Gastrocnemius medialis (tissue), 4 donors: ENCODE measurements at regions not wholly inside any gene's neighbourhood (a gene's known extent, or its start where the extent isn't known, plus 50 kb on each side); places are given as distances from the start of the nearest gene placed in this dataset.
"Not testable (repeated sequence)": the region's sequence is repeated elsewhere in the genome, so short reads cannot be mapped to it uniquely, and the experiment has no call there.

Source experiments
- ATAC-seq, 2 donors: fragments of 150-250 bp; one replicate each; pipeline ENCODE4 v1.9.1; 2016
- DNase-seq, 2 donors: peaks; one replicate each; pipeline ENCODE4 v3.0.0-alpha.2; 2019
- H3K27ac ChIP-seq, 4 donors: fragments of 200-600 bp; sonication (generic); 1 replicate in 1 of 4; 2 replicates in 3 of 4; pipeline ENCODE4 v1.5.1; 2016 to 2018; ENCODE audit warnings: mild to moderate bottlenecking in 2 of 4, moderate library complexity in 1 of 4
- H3K27me3 ChIP-seq, 3 donors: fragments of 200-600 bp; sonication (generic) in 2 of 3; 1 replicate in 1 of 3; 2 replicates in 2 of 3; pipeline versions ENCODE4 v1.5.1 to v1.6.0; 2016 to 2019; ENCODE audit warnings: mild to moderate bottlenecking in 1 of 3, moderate library complexity in 1 of 3
- H3K36me3 ChIP-seq, 2 donors: fragments of 200-600 bp; sonication (generic) in 1 of 2; one replicate each; pipeline ENCODE4 v1.5.1; 2017 to 2018
- H3K4me1 ChIP-seq, 2 donors: fragments of 200-600 bp; sonication (generic) in 1 of 2; one replicate each; pipeline ENCODE4 v1.5.1; 2016 to 2017; ENCODE audit warnings: mild to moderate bottlenecking in 2 of 2
- H3K4me3 ChIP-seq, 4 donors: fragments of 200-600 bp; sonication (generic) in 3 of 4; 1 replicate in 1 of 4; 2 replicates in 3 of 4; pipeline ENCODE4 v1.5.1; 2016 to 2019; ENCODE audit warnings: mild to moderate bottlenecking in 2 of 4
- H3K9me3 ChIP-seq, 3 donors: fragments of 200-600 bp; sonication (generic) in 2 of 3; 1 replicate in 1 of 3; 2 replicates in 2 of 3; pipeline ENCODE4 v1.5.1; 2016 to 2019
- POLR2A ChIP-seq, 2 donors: fragments of 450-650 bp; IDR thresholded peaks; one replicate each; pipeline ENCODE4 v1.6.1; 2017; ENCODE audit warnings: antibody characterized with exemption in 2 of 2, mild to moderate bottlenecking in 2 of 2, moderate library complexity in 2 of 2
- in situ Hi-C, 4 donors: fragments of 200-750 bp; cut with MboI; loops; one replicate each; pipeline versions ENCODE4 v1.15.0 to v1.8.0; 2017; ENCODE audit warnings: low sequenced_read_pairs in 4 of 4
- intact Hi-C: fragments of 100-400 bp; cut with DNase I; formaldehyde crosslinking; loops from one replicate; pipeline ENCODE4 v1.15.1; 2023; ENCODE audit warnings: low total_unique reads
- TF ChIP-seq, protein P1 (sequence below), 5 experiments: fragments of 450-650 bp in 3 of 5; fragments of 200-600 bp in 2 of 5; sonication (generic) in 2 of 5; IDR thresholded peaks in 4 of 5; conservative IDR thresholded peaks in 1 of 5; 1 replicate in 4 of 5; 2 replicates in 1 of 5; pipeline ENCODE4 v1.5.1; 2016 to 2019; ENCODE audit warnings: antibody characterized with exemption in 5 of 5, mild to moderate bottlenecking in 3 of 5, moderate library complexity in 3 of 5

DNA sequence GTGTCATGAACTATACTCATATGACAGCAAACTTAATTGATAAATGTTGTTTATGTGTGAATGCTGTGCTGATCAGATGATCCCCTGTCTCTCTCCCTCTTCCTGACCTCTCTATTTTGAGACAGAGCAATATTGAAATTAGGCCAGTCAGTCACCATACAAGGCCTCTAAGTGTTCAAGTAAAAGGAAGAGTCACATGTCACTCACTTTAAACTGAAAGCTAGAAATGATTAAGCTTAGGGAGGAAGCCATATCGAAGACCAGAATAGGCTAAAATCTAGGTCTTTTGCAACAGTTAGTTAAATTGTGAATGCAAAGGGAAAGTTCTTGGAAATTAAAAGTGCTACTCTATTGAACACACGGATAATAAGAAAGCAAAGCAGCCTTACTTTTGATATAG is 498.6 kb downstream of the ZPLD1 start:
- Histone ChIP-seq H3K4me1 (no peaks in the 10 kb centered on the region), H3K9me3 (no peaks in the 10 kb centered on the region), H3K27ac (no peak overlapping the region), H3K4me3 (no peak overlapping the region), H3K36me3 (no peaks in the 10 kb centered on the region), H3K27me3 (no peaks in the 10 kb centered on the region)
- TF ChIP-seq POLR2A (IDR thresholded peaks at IDR 0.05) = no peak
- TF ChIP-seq, protein P1, sequence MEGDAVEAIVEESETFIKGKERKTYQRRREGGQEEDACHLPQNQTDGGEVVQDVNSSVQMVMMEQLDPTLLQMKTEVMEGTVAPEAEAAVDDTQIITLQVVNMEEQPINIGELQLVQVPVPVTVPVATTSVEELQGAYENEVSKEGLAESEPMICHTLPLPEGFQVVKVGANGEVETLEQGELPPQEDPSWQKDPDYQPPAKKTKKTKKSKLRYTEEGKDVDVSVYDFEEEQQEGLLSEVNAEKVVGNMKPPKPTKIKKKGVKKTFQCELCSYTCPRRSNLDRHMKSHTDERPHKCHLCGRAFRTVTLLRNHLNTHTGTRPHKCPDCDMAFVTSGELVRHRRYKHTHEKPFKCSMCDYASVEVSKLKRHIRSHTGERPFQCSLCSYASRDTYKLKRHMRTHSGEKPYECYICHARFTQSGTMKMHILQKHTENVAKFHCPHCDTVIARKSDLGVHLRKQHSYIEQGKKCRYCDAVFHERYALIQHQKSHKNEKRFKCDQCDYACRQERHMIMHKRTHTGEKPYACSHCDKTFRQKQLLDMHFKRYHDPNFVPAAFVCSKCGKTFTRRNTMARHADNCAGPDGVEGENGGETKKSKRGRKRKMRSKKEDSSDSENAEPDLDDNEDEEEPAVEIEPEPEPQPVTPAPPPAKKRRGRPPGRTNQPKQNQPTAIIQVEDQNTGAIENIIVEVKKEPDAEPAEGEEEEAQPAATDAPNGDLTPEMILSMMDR (IDR thresholded peaks at IDR 0.05 in 4 of 5, conservative IDR thresholded peaks at IDR 0.05 in 1 of 5) = no peak
- DNase-seq (no peak), ATAC-seq (no peak)
- in situ Hi-C loops (no loop called here), intact Hi-C loops (no loop called here)

DNA sequence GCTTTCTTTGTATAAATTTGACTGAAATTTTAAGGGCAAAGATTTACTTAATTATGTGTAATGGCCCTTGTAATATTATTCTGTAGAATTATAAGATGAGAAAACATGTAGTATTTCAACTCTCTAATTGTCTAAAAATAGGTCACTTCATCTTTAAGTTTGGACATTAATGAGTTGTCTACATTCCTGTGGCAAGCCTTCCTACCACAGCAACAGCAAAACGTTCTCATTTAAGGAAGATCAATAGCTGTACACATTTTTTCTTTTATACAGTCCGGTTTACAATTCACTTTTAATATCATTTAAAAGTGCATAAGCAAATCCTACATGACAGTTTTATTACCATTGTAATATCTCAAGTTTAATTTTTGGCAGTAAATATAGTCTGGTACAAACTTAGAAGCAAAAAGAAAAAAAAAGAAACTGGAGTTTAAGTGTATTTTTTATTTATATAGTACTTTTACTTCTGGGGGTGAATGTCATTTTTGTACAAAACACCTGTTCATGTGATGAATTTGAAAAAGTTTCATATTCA is 501.8 kb downstream of the ZPLD1 start:
- TF ChIP-seq, protein P1 (IDR thresholded peaks at IDR 0.05 in 4 of 5, conservative IDR thresholded peaks at IDR 0.05 in 1 of 5) = no peak
- no peak for TF ChIP-seq POLR2A (IDR thresholded peaks at IDR 0.05)
- intact Hi-C loops = no loop called here

DNA sequence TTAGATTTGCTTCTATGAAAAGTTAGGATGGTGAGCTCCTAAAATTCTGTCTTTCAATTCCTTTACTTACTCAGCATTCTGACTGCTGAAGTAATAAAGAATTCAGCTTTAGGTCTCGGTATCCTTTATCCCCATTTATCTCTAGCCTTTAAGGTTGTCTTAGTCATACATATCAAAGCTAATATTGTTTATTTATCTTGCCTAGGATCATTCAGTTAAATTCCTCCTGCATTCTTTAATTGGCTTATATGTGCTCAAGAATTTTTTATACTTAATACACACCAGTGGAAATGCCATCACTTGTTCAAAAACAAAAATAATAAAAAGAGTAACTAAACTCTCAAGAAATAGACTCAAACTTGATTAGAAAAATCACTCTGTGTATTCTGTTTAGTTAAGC is 507.0 kb downstream of the ZPLD1 start:
- DNase-seq = no peak
- no peak for ATAC-seq
- in situ Hi-C loops = no loop called here
- H3K4me3 ChIP-seq = no peak overlapping the region
- H3K27me3 ChIP-seq = no peaks in the 10 kb centered on the region
- no peaks in the 10 kb centered on the region for H3K36me3 ChIP-seq
- H3K9me3 ChIP-seq = no peaks in the 10 kb centered on the region
- intact Hi-C loops = no loop called here
- no peak for TF ChIP-seq POLR2A (IDR thresholded peaks at IDR 0.05)
- TF ChIP-seq, protein P1 (IDR thresholded peaks at IDR 0.05 in 4 of 5, conservative IDR thresholded peaks at IDR 0.05 in 1 of 5) = no peak
- H3K27ac ChIP-seq = no peak overlapping the region
- H3K4me1 ChIP-seq = no peaks in the 10 kb centered on the region

More for the DNA sequence above, 501.8 kb downstream of the ZPLD1 start:
- no peaks in the 10 kb centered on the region for H3K27me3 ChIP-seq
- no peak for ATAC-seq
- no peaks in the 10 kb centered on the region for H3K36me3 ChIP-seq
- no peaks in the 10 kb centered on the region for H3K9me3 ChIP-seq
- in situ Hi-C loops = no loop called here
- no peak for DNase-seq
- H3K4me3 ChIP-seq = no peak overlapping the region
- H3K27ac ChIP-seq = no peak overlapping the region
- no peaks in the 10 kb centered on the region for H3K4me1 ChIP-seq

DNA sequence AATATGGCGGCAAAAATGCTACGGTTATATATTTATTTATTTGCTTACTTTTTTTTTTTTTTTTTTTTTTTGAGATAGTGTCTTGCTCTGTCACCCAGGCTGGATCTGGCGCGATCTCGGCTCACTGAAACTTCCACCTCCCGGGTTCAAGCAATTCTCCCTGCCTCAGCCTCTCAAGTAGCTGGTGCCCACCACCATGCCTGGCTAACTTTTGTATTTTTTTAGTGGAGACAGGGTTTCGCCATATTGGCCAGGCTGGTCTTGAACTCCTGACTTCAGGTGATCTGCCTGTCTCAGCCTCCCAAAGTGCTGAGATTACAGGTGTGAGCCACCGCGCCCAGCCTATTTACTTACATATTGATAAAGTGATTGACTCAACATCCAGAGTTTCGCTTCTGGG is 511.6 kb downstream of the ZPLD1 start:
- H3K4me3 ChIP-seq, in situ Hi-C loops, intact Hi-C loops, H3K4me1 ChIP-seq, H3K27me3 ChIP-seq, H3K27ac ChIP-seq, H3K9me3 ChIP-seq, ATAC-seq, H3K36me3 ChIP-seq, DNase-seq: not testable (repeated sequence)

DNA sequence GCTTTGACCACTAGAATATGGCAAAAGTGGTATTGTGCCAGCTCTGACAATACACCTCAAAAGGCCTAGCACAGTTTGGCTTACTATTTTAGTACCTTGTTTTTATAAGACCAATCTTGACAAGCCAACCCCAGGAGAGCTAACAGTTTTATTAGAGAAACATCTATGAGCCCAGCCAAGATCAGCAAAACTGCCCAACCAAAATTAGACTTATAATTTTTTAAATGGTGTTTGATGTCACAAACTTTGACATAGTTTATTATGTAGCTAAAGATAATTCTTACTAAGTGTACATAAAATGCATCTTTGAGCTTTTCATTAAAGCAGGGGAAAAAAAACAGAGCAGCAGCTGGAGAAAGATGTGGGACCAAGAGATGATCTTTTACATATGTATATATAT is 537.5 kb downstream of the ZPLD1 start:
- no peak for TF ChIP-seq POLR2A (IDR thresholded peaks at IDR 0.05)
- TF ChIP-seq, protein P1 (IDR thresholded peaks at IDR 0.05 in 4 of 5, conservative IDR thresholded peaks at IDR 0.05 in 1 of 5) = no peak
- Histone ChIP-seq H3K27me3 (no peaks in the 10 kb centered on the region), H3K4me1 (no peaks in the 10 kb centered on the region), H3K4me3 (no peak overlapping the region), H3K9me3 (no peaks in the 10 kb centered on the region), H3K36me3 (no peaks in the 10 kb centered on the region), H3K27ac (no peak overlapping the region)
- no peak for DNase-seq
- no peak for ATAC-seq
- in situ Hi-C loops (no loop called here), intact Hi-C loops (no loop called here)
